ENCODE measurements at regions not wholly inside any gene's neighbourhood (a gene's known extent, or its start where the extent isn't known, plus 50 kb on each side); places are given as distances from the start of the nearest gene placed in this dataset.

DNA sequence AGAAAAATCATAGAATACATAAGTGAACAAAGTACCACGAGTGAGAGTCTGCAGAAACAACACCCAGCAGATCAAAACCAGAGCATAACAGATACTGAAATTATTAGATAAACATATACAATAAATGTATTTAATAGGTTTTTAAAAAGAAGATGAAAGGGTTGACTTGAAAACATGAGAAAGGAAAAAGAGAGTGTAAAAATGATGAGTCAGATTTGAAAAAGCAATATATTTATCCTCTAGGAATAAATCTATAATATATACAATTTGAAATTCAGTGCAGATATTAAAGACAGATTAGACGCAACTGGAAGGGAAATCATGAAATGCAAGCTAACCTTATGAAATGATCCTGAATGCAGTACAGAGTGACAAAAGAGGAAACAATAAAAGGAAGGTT lies 170.2 kb upstream of the RUNX1 start:
- TF ChIP-seq, protein P1, sequence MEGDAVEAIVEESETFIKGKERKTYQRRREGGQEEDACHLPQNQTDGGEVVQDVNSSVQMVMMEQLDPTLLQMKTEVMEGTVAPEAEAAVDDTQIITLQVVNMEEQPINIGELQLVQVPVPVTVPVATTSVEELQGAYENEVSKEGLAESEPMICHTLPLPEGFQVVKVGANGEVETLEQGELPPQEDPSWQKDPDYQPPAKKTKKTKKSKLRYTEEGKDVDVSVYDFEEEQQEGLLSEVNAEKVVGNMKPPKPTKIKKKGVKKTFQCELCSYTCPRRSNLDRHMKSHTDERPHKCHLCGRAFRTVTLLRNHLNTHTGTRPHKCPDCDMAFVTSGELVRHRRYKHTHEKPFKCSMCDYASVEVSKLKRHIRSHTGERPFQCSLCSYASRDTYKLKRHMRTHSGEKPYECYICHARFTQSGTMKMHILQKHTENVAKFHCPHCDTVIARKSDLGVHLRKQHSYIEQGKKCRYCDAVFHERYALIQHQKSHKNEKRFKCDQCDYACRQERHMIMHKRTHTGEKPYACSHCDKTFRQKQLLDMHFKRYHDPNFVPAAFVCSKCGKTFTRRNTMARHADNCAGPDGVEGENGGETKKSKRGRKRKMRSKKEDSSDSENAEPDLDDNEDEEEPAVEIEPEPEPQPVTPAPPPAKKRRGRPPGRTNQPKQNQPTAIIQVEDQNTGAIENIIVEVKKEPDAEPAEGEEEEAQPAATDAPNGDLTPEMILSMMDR (IDR thresholded peaks at IDR 0.05; ENCODE audit: unreplicated experiment) = no peak

DNA sequence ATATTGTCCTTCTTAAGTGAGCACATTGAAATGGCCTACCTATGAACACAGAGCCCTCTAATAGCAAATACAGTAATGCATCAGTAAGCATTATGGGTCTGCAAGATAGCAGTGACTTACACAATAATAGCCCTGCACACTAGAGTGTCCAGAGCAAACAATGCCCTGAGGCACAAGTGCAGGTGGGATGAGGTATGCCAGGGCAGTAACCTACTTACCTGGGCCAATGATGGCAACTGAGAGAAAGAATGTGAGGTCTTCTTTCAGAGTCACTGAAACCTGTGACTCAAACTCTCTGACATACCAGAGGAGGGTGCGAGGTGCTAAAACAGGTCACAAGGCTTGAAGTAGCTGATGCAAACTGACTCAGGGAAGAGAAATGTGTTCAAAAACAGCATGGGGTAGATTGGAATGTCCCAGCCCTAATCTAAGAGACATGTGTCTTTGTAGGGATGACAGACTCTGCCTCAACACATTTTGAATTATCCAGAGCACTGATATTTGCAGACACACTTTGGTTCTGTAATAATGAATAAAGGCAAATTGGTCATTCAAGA lies 168.5 kb upstream of the RUNX1 start:
- no peaks in the 10 kb centered on the region for H3K9me3 Mint-ChIP-seq (ENCODE audit: unreplicated experiment)
- peaks cover 19% of the 10 kb centered on the region for H3K4me1 Mint-ChIP-seq (ENCODE audit: insufficient read depth, unreplicated experiment)
- no peaks in the 10 kb centered on the region for H3K36me3 Mint-ChIP-seq (ENCODE audit: insufficient read depth, unreplicated experiment)
- TF ChIP-seq, protein P1 (IDR thresholded peaks at IDR 0.05; ENCODE audit: unreplicated experiment) = no peak
- ChIA-PET CTCF (interaction anchor here (0.6 to 1.3 kb wide), 3 partner anchors 167 to 472 kb away, joined by 3 to 4 read pairs (median 4); no protein-coding TSS in a partner anchor), POLR2A (interaction anchor here (1.0 to 3.3 kb wide), 11 partner anchors 9 to 329 kb away, joined by 3 to 21 read pairs (median 8); no protein-coding TSS in a partner anchor)
- peak overlapping the region; percentile 96 for H3K27ac Mint-ChIP-seq (ENCODE audit: low read depth, unreplicated experiment)
- peak; percentile 88 for DNase-seq (ENCODE audit: unreplicated experiment)
- intact Hi-C loops (cut with micrococcal nuclease) = loop anchor here (1.0 to 10.0 kb wide), 2 partner anchors 170 to 177 kb away; no protein-coding TSS in a partner anchor
- no TSS peak for BruUV-seq (replicated peaks)
- H3K4me3 Mint-ChIP-seq (ENCODE audit: unreplicated experiment) = no peak overlapping the region
- no peaks in the 10 kb centered on the region for H3K27me3 Mint-ChIP-seq (ENCODE audit: insufficient read depth, unreplicated experiment)

More for the DNA sequence above, 170.2 kb upstream of the RUNX1 start:
- peaks cover 19% of the 10 kb centered on the region for H3K4me1 Mint-ChIP-seq (ENCODE audit: insufficient read depth, unreplicated experiment)
- H3K27ac Mint-ChIP-seq (ENCODE audit: low read depth, unreplicated experiment) = no peak overlapping the region
- no TSS peak for BruUV-seq (replicated peaks)
- H3K4me3 Mint-ChIP-seq (ENCODE audit: unreplicated experiment) = no peak overlapping the region
- ChIA-PET POLR2A (interaction anchor here (1.4 to 3.3 kb wide), 5 partner anchors 11 to 34 kb away, joined by 3 to 13 read pairs (median 11); no protein-coding TSS in a partner anchor), CTCF (interaction anchor here (0.8 to 1.4 kb wide), 2 partner anchors 37 to 169 kb away, joined by 3 to 5 read pairs; no protein-coding TSS in a partner anchor)
- intact Hi-C loops (cut with micrococcal nuclease) = loop anchor here (10.0 kb wide), 1 partner anchor 176 kb away; no protein-coding TSS in a partner anchor
- H3K36me3 Mint-ChIP-seq (ENCODE audit: insufficient read depth, unreplicated experiment) = no peaks in the 10 kb centered on the region
- H3K27me3 Mint-ChIP-seq (ENCODE audit: insufficient read depth, unreplicated experiment) = no peaks in the 10 kb centered on the region
- no peak for DNase-seq (ENCODE audit: unreplicated experiment)
- no peaks in the 10 kb centered on the region for H3K9me3 Mint-ChIP-seq (ENCODE audit: unreplicated experiment)

DNA sequence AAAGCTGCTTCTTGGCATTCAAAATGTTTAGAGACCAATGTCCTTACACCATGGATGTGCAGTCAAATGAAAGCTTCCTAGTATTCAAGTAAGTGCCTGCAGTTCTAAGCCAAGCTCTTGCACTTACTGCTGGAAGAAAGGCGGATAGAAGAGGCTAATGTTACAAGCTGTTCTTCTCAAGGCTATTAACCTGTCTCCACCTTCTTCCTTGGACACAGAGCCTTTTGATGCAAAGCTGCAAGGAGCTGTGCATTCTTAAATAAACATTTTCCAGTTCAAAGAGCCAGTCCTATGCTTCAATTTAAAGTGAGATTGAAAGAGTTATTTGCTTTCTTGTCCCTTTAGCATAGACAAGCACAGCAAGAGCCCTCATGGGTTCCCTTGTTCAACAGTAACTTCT lies 167.9 kb upstream of the RUNX1 start:
- DNase-seq (ENCODE audit: unreplicated experiment) = no peak
- ChIA-PET CTCF (interaction anchor here (0.6 to 1.3 kb wide), 4 partner anchors 37 to 472 kb away, joined by 3 to 7 read pairs (median 4); no protein-coding TSS in a partner anchor), POLR2A (interaction anchor here (1.0 to 3.3 kb wide), 9 partner anchors 9 to 329 kb away, joined by 3 to 21 read pairs (median 8); no protein-coding TSS in a partner anchor)
- H3K27me3 Mint-ChIP-seq (ENCODE audit: insufficient read depth, unreplicated experiment) = no peaks in the 10 kb centered on the region
- TF ChIP-seq, protein P1 (IDR thresholded peaks at IDR 0.05; ENCODE audit: unreplicated experiment) = no peak
- H3K27ac Mint-ChIP-seq (ENCODE audit: low read depth, unreplicated experiment) = peak overlapping the region; percentile 96
- H3K36me3 Mint-ChIP-seq (ENCODE audit: insufficient read depth, unreplicated experiment) = no peaks in the 10 kb centered on the region
- intact Hi-C loops (cut with micrococcal nuclease) = loop anchor here (1.0 to 10.0 kb wide), 2 partner anchors 170 to 178 kb away; no protein-coding TSS in a partner anchor
- H3K4me3 Mint-ChIP-seq (ENCODE audit: unreplicated experiment) = no peak overlapping the region
- BruUV-seq (replicated peaks) = TSS peak; percentile 90
- peaks cover 19% of the 10 kb centered on the region for H3K4me1 Mint-ChIP-seq (ENCODE audit: insufficient read depth, unreplicated experiment)
- no peaks in the 10 kb centered on the region for H3K9me3 Mint-ChIP-seq (ENCODE audit: unreplicated experiment)

DNA sequence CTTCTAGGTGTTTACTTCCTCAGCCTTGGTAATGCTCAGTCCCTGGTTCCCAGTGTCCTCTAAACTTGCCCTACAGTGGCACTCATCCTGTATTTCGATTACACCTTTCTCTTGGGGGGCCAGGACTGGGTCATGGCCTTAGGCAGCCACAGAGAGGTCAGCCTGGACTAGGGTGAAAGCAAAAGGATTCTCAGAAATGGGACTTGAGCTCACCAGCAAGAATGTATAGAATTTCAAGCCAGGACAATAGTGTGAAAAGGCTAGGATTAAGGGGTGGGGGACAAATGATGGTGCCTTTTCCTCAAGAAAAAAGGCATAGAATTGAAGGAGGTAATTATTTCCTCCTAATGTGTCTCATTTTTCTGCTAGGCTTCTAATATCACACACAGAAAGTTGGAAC lies 166.8 kb upstream of the RUNX1 start:
- BruUV-seq (replicated peaks) = no TSS peak
- Mint-ChIP-seq H3K4me3 (ENCODE audit: unreplicated experiment) (no peak overlapping the region), H3K27me3 (ENCODE audit: insufficient read depth, unreplicated experiment) (no peaks in the 10 kb centered on the region), H3K27ac (ENCODE audit: low read depth, unreplicated experiment) (peak overlapping the region; percentile 12), H3K36me3 (ENCODE audit: insufficient read depth, unreplicated experiment) (no peaks in the 10 kb centered on the region), H3K9me3 (ENCODE audit: unreplicated experiment) (no peaks in the 10 kb centered on the region), H3K4me1 (ENCODE audit: insufficient read depth, unreplicated experiment) (peaks cover 19% of the 10 kb centered on the region)
- no peak for DNase-seq (ENCODE audit: unreplicated experiment)
- intact Hi-C loops (cut with micrococcal nuclease) = loop anchor here (10.0 kb wide), 1 partner anchor 179 kb away; no protein-coding TSS in a partner anchor
- ChIA-PET CTCF (interaction anchor here (0.7 to 1.1 kb wide), 4 partner anchors 16 to 471 kb away, joined by 3 to 7 read pairs (median 4); no protein-coding TSS in a partner anchor), POLR2A (interaction anchor here (0.6 to 3.1 kb wide), 9 partner anchors 10 to 326 kb away, joined by 3 to 21 read pairs (median 7); no protein-coding TSS in a partner anchor)
- TF ChIP-seq, protein P1 (IDR thresholded peaks at IDR 0.05; ENCODE audit: unreplicated experiment) = no peak

Measured in MCF 10A (cell line).